Erythroblast (primary cell): ENCODE measurements at regions not wholly inside any gene's neighbourhood (a gene's known extent, or its start where the extent isn't known, plus 50 kb on each side); places are given as distances from the start of the nearest gene placed in this dataset.

Experiments
- GATA1 ChIP-seq: IDR thresholded peaks from 2 replicates; pipeline ENCODE4 v1.6.1; 2011; ENCODE audit warnings: low read depth, mild to moderate bottlenecking, control low read depth, low read length, moderate library complexity
- POLR2A ChIP-seq: IDR thresholded peaks from 2 replicates; pipeline ENCODE4 v1.6.1; 2011; ENCODE audit warnings: mild to moderate bottlenecking, low read length

DNA sequence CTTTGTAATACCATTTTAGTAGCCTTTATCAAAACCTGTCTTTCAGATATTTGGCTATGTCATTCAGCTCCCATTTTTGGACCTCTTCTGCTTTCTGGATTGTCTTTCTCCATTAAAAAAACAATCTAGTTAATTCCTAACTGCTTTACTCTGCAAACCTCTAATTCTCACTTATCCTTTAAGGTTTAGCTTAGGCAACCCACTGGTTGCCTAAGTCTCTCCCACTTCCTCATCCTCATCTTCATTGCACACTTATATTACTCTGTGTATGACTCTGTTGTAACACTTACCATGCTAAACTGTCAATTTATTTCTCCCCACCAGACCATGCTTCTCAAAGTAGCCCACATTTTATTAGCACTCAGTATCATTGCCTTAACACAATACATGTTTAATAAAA, 205.0 kb upstream of the DMRTA1 start:
- no peak for TF ChIP-seq POLR2A
- no peak for TF ChIP-seq GATA1
